Endothelial cell of umbilical vein (primary cell): ENCODE measurements at regions not wholly inside any gene's neighbourhood (a gene's known extent, or its start where the extent isn't known, plus 50 kb on each side); places are given as distances from the start of the nearest gene placed in this dataset.

ENCODE experiments used
- BruUV-seq: library from RNA; stranded (reverse); fragments of 400-500 nt; replicated peaks from 2 replicates; lab custom pipeline; 2021; lab: Mats Ljungman, UMichigan
- CTCF ChIA-PET: fragments of 300-600, 350-600 bp; sonication (Branson Sonifier 250); formaldehyde crosslinking; loops from one replicate; lab custom pipeline; 2021; ENCODE audit warnings: antibody characterized with exemption, inconsistent platforms; lab: Charles Lee
- POLR2A ChIA-PET: fragments of 300-600, 350-600 bp; sonication (Branson Sonifier 250); formaldehyde crosslinking; loops from one replicate; lab custom pipeline; 2021; ENCODE audit warnings: antibody characterized with exemption, inconsistent platforms; lab: Charles Lee
- DNase-seq: peaks from one replicate; pipeline ENCODE4 v3.0.0-alpha.2; 2011; ENCODE audit warnings: low read depth, low spot score
- FAIRE-seq: peaks from 2 replicates; lab custom pipeline; 2011; peaks lifted over from hg19 to GRCh38; lab: Jason Lieb, UNC
- H2AFZ ChIP-seq: 2 replicates; pipeline ENCODE4 v1.6.0; 2012; ENCODE audit warnings: low read depth, low read length, control low read depth, inconsistent platforms
- H3K27ac ChIP-seq: 2 replicates; pipeline ENCODE4 v1.5.1; 2011; ENCODE audit warnings: low read depth, mild to moderate bottlenecking, control low read depth, low read length, moderate library complexity; ENCODE audit not compliant: insufficient read depth
- H3K27me3 ChIP-seq, 2 experiments: 2 replicates each; pipeline versions ENCODE4 v1.6.0 to v1.6.1; 2011; ENCODE audit warnings: low read length in 2 of 2, mixed read lengths in 1 of 2; ENCODE audit not compliant: control insufficient read depth in 2 of 2, insufficient read depth in 2 of 2
- H3K36me3 ChIP-seq, 2 experiments: 2 replicates in 1 of 2; 3 replicates in 1 of 2; pipeline ENCODE4 v1.5.1; 2011; ENCODE audit warnings: low read length in 2 of 2, mild to moderate bottlenecking in 1 of 2, moderate library complexity in 1 of 2; ENCODE audit not compliant: control insufficient read depth in 2 of 2, insufficient read depth in 2 of 2; ENCODE audit errors: extremely low read depth in 1 of 2
- H3K4me1 ChIP-seq: 3 replicates; pipeline ENCODE4 v1.5.1; 2011; ENCODE audit warnings: mild to moderate bottlenecking, low read length; ENCODE audit not compliant: control insufficient read depth, insufficient read depth; ENCODE audit errors: extremely low read depth
- H3K4me2 ChIP-seq: 2 replicates; pipeline ENCODE4 v1.6.1; 2011; ENCODE audit warnings: low read length, control low read depth, mixed read lengths; ENCODE audit not compliant: insufficient read depth
- H3K4me3 ChIP-seq, 3 experiments: fragments of 200-600 bp in 1 of 3; sonication (generic), shearing (Covaris generic) in 1 of 3; replicated peaks in 1 of 3; 2 replicates each; pipeline ENCODE4 v1.5.1; 2011 to 2016; ENCODE audit warnings: control low read depth in 3 of 3, low read length in 3 of 3, mild to moderate bottlenecking in 2 of 3, inconsistent platforms in 1 of 3, low read depth in 1 of 3, moderate library complexity in 1 of 3; ENCODE audit not compliant: insufficient read depth in 1 of 3
- H3K79me2 ChIP-seq: 2 replicates; pipeline ENCODE4 v1.6.0; 2012; ENCODE audit warnings: low read length, inconsistent platforms; ENCODE audit not compliant: control insufficient read depth, insufficient read depth
- H3K9ac ChIP-seq: replicated peaks from 2 replicates; pipeline ENCODE3; 2011; ENCODE audit warnings: low read length, control low read depth; ENCODE audit not compliant: insufficient read depth; ENCODE audit errors: extremely low read depth
- H3K9me1 ChIP-seq: replicated peaks from 3 replicates; pipeline ENCODE4 v1.6.0; 2011; ENCODE audit warnings: mild to moderate bottlenecking, low read length; ENCODE audit not compliant: control insufficient read depth, insufficient read depth; ENCODE audit errors: extremely low read depth
- H3K9me3 ChIP-seq: replicated peaks from 2 replicates; pipeline ENCODE4 v1.5.1; 2012; ENCODE audit warnings: low read length, inconsistent platforms; ENCODE audit not compliant: control insufficient read depth, insufficient read depth
- H4K20me1 ChIP-seq: replicated peaks from 2 replicates; pipeline ENCODE3; 2011; ENCODE audit warnings: mild to moderate bottlenecking, low read length; ENCODE audit not compliant: control insufficient read depth, insufficient read depth; ENCODE audit errors: extremely low read depth
- EZH2 ChIP-seq: IDR thresholded peaks from 2 replicates; pipeline ENCODE4 v1.6.1; 2012; ENCODE audit warnings: borderline replicate concordance, low read depth, mild to moderate bottlenecking, moderate library complexity, low read length, inconsistent platforms; ENCODE audit not compliant: severe bottlenecking
- FOS ChIP-seq: IDR thresholded peaks from 2 replicates; pipeline ENCODE4 v1.6.1; 2011; ENCODE audit warnings: mild to moderate bottlenecking, low read length, moderate library complexity, borderline replicate concordance; ENCODE audit not compliant: insufficient read depth
- GATA2 ChIP-seq: IDR thresholded peaks from 2 replicates; pipeline ENCODE4 v1.7.0; 2011; ENCODE audit warnings: low read depth, mild to moderate bottlenecking, moderate library complexity, mixed read lengths, low read length; ENCODE audit not compliant: insufficient read length, insufficient read depth
- JUN ChIP-seq: IDR thresholded peaks from 2 replicates; pipeline ENCODE4 v1.6.1; 2011; ENCODE audit warnings: borderline replicate concordance, low read depth; ENCODE audit not compliant: insufficient read length, insufficient read depth
- MYC ChIP-seq: IDR thresholded peaks from one replicate; pipeline ENCODE4 v1.6.1; 2011; ENCODE audit warnings: mild to moderate bottlenecking, low read depth, low read length
- POLR2A ChIP-seq: IDR thresholded peaks from 2 replicates; pipeline ENCODE4 v1.6.1; 2012; ENCODE audit warnings: low read depth, mild to moderate bottlenecking, control low read depth, low read length
- POLR2AphosphoS5 ChIP-seq: IDR thresholded peaks from 2 replicates; pipeline ENCODE4 v1.6.1; 2012; ENCODE audit warnings: low read depth, mild to moderate bottlenecking, control low read depth, low read length, moderate library complexity; ENCODE audit not compliant: insufficient read depth
- dilution Hi-C: fragments of 300-500 bp; cut with MboI; formaldehyde crosslinking; loops from one replicate; pipeline ENCODE4 v1.15.0; 2019; ENCODE audit warnings: low sequenced_read_pairs; ENCODE audit not compliant: extremely low pct_ligation_motif_present
- intact Hi-C: fragments of 100-400 bp; cut with micrococcal nuclease; formaldehyde crosslinking; loops from one replicate; pipeline ENCODE4 v1.10.0; 2022
- TF ChIP-seq, protein P1 (sequence below): IDR thresholded peaks from 2 replicates; pipeline ENCODE4 v1.6.1; 2011; ENCODE audit not compliant: insufficient read depth, insufficient read length
- TF ChIP-seq, protein P2 (sequence below), 2 donors: IDR thresholded peaks; 1 replicate in 1 of 2; 2 replicates in 1 of 2; pipeline ENCODE4 v1.5.1; 2011; ENCODE audit warnings: low read length in 2 of 2, mild to moderate bottlenecking in 2 of 2, moderate library complexity in 2 of 2, control low read depth in 1 of 2, inconsistent platforms in 1 of 2, low read depth in 1 of 2; ENCODE audit not compliant: insufficient read depth in 1 of 2; ENCODE audit errors: extremely low read depth in 1 of 2

DNA sequence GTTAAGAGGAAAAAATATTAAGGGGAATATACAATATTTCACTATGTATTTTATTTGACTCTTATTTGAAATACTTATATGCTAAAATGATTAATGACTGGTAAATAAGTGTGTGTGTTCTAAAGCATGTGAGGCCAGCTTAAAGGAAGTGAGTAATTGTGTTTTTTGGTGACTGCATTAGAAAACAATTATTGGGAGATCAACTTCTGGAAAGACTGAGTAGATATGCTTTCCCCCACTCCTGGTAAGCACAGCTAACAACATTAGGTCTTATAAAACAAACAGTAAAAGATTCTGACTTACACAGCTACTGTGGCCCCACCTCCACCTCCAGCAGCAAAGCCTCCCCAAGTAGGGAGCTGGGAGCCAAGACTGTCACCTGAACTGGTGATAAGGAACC lies 403.0 kb downstream of the SRGAP2C start:
- Histone ChIP-seq H3K9me3 (no peaks in the 10 kb centered on the region), H3K79me2 (no peaks in the 10 kb centered on the region), H3K27ac (peak overlapping the region; percentile 69), H3K9me1 (no peaks in the 10 kb centered on the region), H4K20me1 (no peaks in the 10 kb centered on the region), H3K4me1 (peaks cover 18% of the 10 kb centered on the region), H2AFZ (peak overlapping the region; percentile 81), H3K36me3 (no peaks in the 10 kb centered on the region), H3K27me3 (no peaks in the 10 kb centered on the region), H3K4me3 (no peak overlapping the region), H3K9ac (peak overlapping the region; percentile 31), H3K4me2 (peak overlapping the region; percentile 8)
- CTCF ChIA-PET, result no interaction called here
- intact Hi-C loops (loop anchor here (10.0 kb wide), 1 partner anchor 73 kb away; no protein-coding TSS in a partner anchor), dilution Hi-C loops (no loop called here)
- FAIRE-seq (no peak), DNase-seq (peak; percentile 74)
- POLR2A ChIA-PET, result no interaction called here
- BruUV-seq, result no TSS peak
- TF ChIP-seq, protein P1, sequence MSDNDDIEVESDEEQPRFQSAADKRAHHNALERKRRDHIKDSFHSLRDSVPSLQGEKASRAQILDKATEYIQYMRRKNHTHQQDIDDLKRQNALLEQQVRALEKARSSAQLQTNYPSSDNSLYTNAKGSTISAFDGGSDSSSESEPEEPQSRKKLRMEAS, result no peak
- TF ChIP-seq, protein P2, sequence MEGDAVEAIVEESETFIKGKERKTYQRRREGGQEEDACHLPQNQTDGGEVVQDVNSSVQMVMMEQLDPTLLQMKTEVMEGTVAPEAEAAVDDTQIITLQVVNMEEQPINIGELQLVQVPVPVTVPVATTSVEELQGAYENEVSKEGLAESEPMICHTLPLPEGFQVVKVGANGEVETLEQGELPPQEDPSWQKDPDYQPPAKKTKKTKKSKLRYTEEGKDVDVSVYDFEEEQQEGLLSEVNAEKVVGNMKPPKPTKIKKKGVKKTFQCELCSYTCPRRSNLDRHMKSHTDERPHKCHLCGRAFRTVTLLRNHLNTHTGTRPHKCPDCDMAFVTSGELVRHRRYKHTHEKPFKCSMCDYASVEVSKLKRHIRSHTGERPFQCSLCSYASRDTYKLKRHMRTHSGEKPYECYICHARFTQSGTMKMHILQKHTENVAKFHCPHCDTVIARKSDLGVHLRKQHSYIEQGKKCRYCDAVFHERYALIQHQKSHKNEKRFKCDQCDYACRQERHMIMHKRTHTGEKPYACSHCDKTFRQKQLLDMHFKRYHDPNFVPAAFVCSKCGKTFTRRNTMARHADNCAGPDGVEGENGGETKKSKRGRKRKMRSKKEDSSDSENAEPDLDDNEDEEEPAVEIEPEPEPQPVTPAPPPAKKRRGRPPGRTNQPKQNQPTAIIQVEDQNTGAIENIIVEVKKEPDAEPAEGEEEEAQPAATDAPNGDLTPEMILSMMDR (IDR thresholded peaks at IDR 0.05; ENCODE audit: extremely low read depth in 1 of 2, insufficient read depth in 1 of 2, low read depth in 1 of 2, low read length in 2 of 2), result no peak
- peak; percentile 67 for TF ChIP-seq FOS
- no peak for TF ChIP-seq GATA2
- TF ChIP-seq JUN, result peak; percentile 77
- no peak for TF ChIP-seq POLR2A
- TF ChIP-seq EZH2, result no peak
- no peak for TF ChIP-seq MYC
- peak; percentile 15 for TF ChIP-seq POLR2AphosphoS5
